Gastrocnemius medialis (tissue), 4 donors: ENCODE measurements at regions not wholly inside any gene's neighbourhood (a gene's known extent, or its start where the extent isn't known, plus 50 kb on each side); places are given as distances from the start of the nearest gene placed in this dataset.
"Not testable (repeated sequence)": the region's sequence is repeated elsewhere in the genome, so short reads cannot be mapped to it uniquely, and the experiment has no call there.

Source experiments
- ATAC-seq, 2 donors: fragments of 150-250 bp; one replicate each; pipeline ENCODE4 v1.9.1; 2016
- DNase-seq, 2 donors: peaks; one replicate each; pipeline ENCODE4 v3.0.0-alpha.2; 2019
- H3K27ac ChIP-seq, 4 donors: fragments of 200-600 bp; sonication (generic); 1 replicate in 1 of 4; 2 replicates in 3 of 4; pipeline ENCODE4 v1.5.1; 2016 to 2018; ENCODE audit warnings: mild to moderate bottlenecking in 2 of 4, moderate library complexity in 1 of 4
- H3K27me3 ChIP-seq, 3 donors: fragments of 200-600 bp; sonication (generic) in 2 of 3; 1 replicate in 1 of 3; 2 replicates in 2 of 3; pipeline versions ENCODE4 v1.5.1 to v1.6.0; 2016 to 2019; ENCODE audit warnings: mild to moderate bottlenecking in 1 of 3, moderate library complexity in 1 of 3
- H3K36me3 ChIP-seq, 2 donors: fragments of 200-600 bp; sonication (generic) in 1 of 2; one replicate each; pipeline ENCODE4 v1.5.1; 2017 to 2018
- H3K4me1 ChIP-seq, 2 donors: fragments of 200-600 bp; sonication (generic) in 1 of 2; one replicate each; pipeline ENCODE4 v1.5.1; 2016 to 2017; ENCODE audit warnings: mild to moderate bottlenecking in 2 of 2
- H3K4me3 ChIP-seq, 4 donors: fragments of 200-600 bp; sonication (generic) in 3 of 4; 1 replicate in 1 of 4; 2 replicates in 3 of 4; pipeline ENCODE4 v1.5.1; 2016 to 2019; ENCODE audit warnings: mild to moderate bottlenecking in 2 of 4
- H3K9me3 ChIP-seq, 3 donors: fragments of 200-600 bp; sonication (generic) in 2 of 3; 1 replicate in 1 of 3; 2 replicates in 2 of 3; pipeline ENCODE4 v1.5.1; 2016 to 2019
- CTCF ChIP-seq, 5 experiments: fragments of 450-650 bp in 3 of 5; fragments of 200-600 bp in 2 of 5; sonication (generic) in 2 of 5; IDR thresholded peaks in 4 of 5; conservative IDR thresholded peaks in 1 of 5; 1 replicate in 4 of 5; 2 replicates in 1 of 5; pipeline ENCODE4 v1.5.1; 2016 to 2019; ENCODE audit warnings: antibody characterized with exemption in 5 of 5, mild to moderate bottlenecking in 3 of 5, moderate library complexity in 3 of 5
- POLR2A ChIP-seq, 2 donors: fragments of 450-650 bp; IDR thresholded peaks; one replicate each; pipeline ENCODE4 v1.6.1; 2017; ENCODE audit warnings: antibody characterized with exemption in 2 of 2, mild to moderate bottlenecking in 2 of 2, moderate library complexity in 2 of 2
- in situ Hi-C, 4 donors: fragments of 200-750 bp; cut with MboI; loops; one replicate each; pipeline versions ENCODE4 v1.15.0 to v1.8.0; 2017; ENCODE audit warnings: low sequenced_read_pairs in 4 of 4
- intact Hi-C: fragments of 100-400 bp; cut with DNase I; formaldehyde crosslinking; loops from one replicate; pipeline ENCODE4 v1.15.1; 2023; ENCODE audit warnings: low total_unique reads

- no peak for TF ChIP-seq CTCF (IDR thresholded peaks at IDR 0.05 in 4 of 5, conservative IDR thresholded peaks at IDR 0.05 in 1 of 5)
- no peak for TF ChIP-seq POLR2A (IDR thresholded peaks at IDR 0.05)
- Histone ChIP-seq H3K9me3 (no peaks in the 10 kb centered on the region), H3K36me3 (no peaks in the 10 kb centered on the region), H3K4me1 (no peaks in the 10 kb centered on the region), H3K27me3 (no peaks in the 10 kb centered on the region), H3K27ac (no peak overlapping the region), H3K4me3 (no peak overlapping the region)
- ATAC-seq (no peak), DNase-seq (no peak)
- in situ Hi-C loops = no loop called here
- intact Hi-C loops = no loop called here
These were observed 93.2 kb downstream of the ZNF680 start for GRCh38 chr7:64469673-64470072.

GRCh38 chr7:64465551-64465950 lies 97.3 kb downstream of the ZNF680 start:
- Histone ChIP-seq H3K4me3 (no peak overlapping the region), H3K27ac (no peak overlapping the region), H3K9me3 (no peaks in the 10 kb centered on the region), H3K27me3 (no peaks in the 10 kb centered on the region), H3K36me3 (no peaks in the 10 kb centered on the region), H3K4me1 (no peaks in the 10 kb centered on the region)
- no peak for ATAC-seq
- TF ChIP-seq POLR2A (IDR thresholded peaks at IDR 0.05) = no peak
- in situ Hi-C loops = no loop called here
- intact Hi-C loops = no loop called here
- no peak for DNase-seq

- DNase-seq (peak; percentile 21 to 63), ATAC-seq (peak; percentile 36 to 88)
- intact Hi-C loops (no loop called here), in situ Hi-C loops (no loop called here)
- Histone ChIP-seq H3K27ac (peak overlapping the region in 1 of 4 donors; percentile 30), H3K9me3 (no peaks in the 10 kb centered on the region), H3K36me3 (no peaks in the 10 kb centered on the region), H3K27me3 (no peaks in the 10 kb centered on the region), H3K4me1 (no peaks in the 10 kb centered on the region), H3K4me3 (peak overlapping the region in 3 of 4 donors; percentile 30 to 58 (median 42))
- TF ChIP-seq POLR2A (IDR thresholded peaks at IDR 0.05) = no peak
- TF ChIP-seq CTCF (IDR thresholded peaks at IDR 0.05 in 4 of 5, conservative IDR thresholded peaks at IDR 0.05 in 1 of 5) = no peak
These were observed 99.1 kb downstream of the ZNF680 start for GRCh38 chr7:64463636-64464375.

- H3K27me3 ChIP-seq, H3K27ac ChIP-seq, intact Hi-C loops, in situ Hi-C loops, H3K36me3 ChIP-seq, H3K4me1 ChIP-seq, H3K4me3 ChIP-seq, H3K9me3 ChIP-seq, ATAC-seq, DNase-seq: not testable (repeated sequence)
These were observed 103.0 kb downstream of the ZNF680 start for GRCh38 chr7:64459858-64460257.

- no peak for ATAC-seq
- in situ Hi-C loops (no loop called here), intact Hi-C loops (no loop called here)
- Histone ChIP-seq H3K9me3 (no peaks in the 10 kb centered on the region), H3K4me1 (no peaks in the 10 kb centered on the region), H3K27me3 (no peaks in the 10 kb centered on the region), H3K27ac (no peak overlapping the region), H3K36me3 (no peaks in the 10 kb centered on the region), H3K4me3 (no peak overlapping the region)
- TF ChIP-seq CTCF (IDR thresholded peaks at IDR 0.05 in 4 of 5, conservative IDR thresholded peaks at IDR 0.05 in 1 of 5) (no peak), POLR2A (IDR thresholded peaks at IDR 0.05) (no peak)
- no peak for DNase-seq
These were observed 119.8 kb downstream of the ZNF736 start for GRCh38 chr7:64433590-64433989.

GRCh38 chr7:64431838-64432237 lies 118.1 kb downstream of the ZNF736 start:
- Histone ChIP-seq H3K27ac (no peak overlapping the region), H3K27me3 (no peaks in the 10 kb centered on the region), H3K4me1 (no peaks in the 10 kb centered on the region), H3K9me3 (no peaks in the 10 kb centered on the region), H3K36me3 (no peaks in the 10 kb centered on the region), H3K4me3 (no peak overlapping the region)
- TF ChIP-seq POLR2A (IDR thresholded peaks at IDR 0.05) = no peak
- TF ChIP-seq CTCF (IDR thresholded peaks at IDR 0.05 in 4 of 5, conservative IDR thresholded peaks at IDR 0.05 in 1 of 5) = no peak
- ATAC-seq = no peak
- intact Hi-C loops (no loop called here), in situ Hi-C loops (no loop called here)
- DNase-seq = no peak
